HCT116 (cell line): ENCODE measurements at regions not wholly inside any gene's neighbourhood (a gene's known extent, or its start where the extent isn't known, plus 50 kb on each side); places are given as distances from the start of the nearest gene placed in this dataset.

Source experiments
- EZH2 ChIP-seq: fragments of 200-600 bp; sonication (generic); IDR thresholded peaks from 2 replicates; pipeline ENCODE4 v1.6.1; 2017; ENCODE audit warnings: antibody characterized with exemption, mixed run types
- TF ChIP-seq, protein P1 (sequence below), 3 experiments: fragments of 200-600 bp in 1 of 3; sonication (generic) in 1 of 3; IDR thresholded peaks in 2 of 3; conservative IDR thresholded peaks in 1 of 3; 2 replicates each; pipeline ENCODE4 v1.5.1; 2012 to 2017; ENCODE audit warnings: low read depth in 2 of 3, low read length in 2 of 3, antibody characterized with exemption in 1 of 3, borderline replicate concordance in 1 of 3, control low read depth in 1 of 3, mild to moderate bottlenecking in 1 of 3, mixed read lengths in 1 of 3, mixed run types in 1 of 3, moderate library complexity in 1 of 3; ENCODE audit not compliant: insufficient read depth in 1 of 3

DNA sequence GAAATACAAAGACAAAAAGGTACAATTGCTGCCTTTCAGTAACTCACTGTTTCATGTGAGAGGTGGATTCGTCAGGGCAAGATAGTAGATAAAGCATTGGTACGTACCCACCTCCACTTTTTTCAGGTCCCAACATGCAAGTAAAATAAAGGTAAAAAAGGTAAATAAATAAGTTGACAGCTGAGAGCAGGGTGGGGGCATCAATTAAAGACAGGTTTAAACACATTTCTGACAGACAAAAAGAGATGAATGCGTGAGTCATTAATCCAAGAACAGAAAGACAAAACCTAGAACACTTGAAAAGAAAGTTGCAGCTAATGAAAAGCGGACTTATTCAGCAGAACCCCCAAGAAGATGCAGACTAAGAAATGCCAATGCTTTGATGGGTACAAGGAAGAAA, 979.6 kb upstream of the CDH2 start:
- TF ChIP-seq, protein P1, sequence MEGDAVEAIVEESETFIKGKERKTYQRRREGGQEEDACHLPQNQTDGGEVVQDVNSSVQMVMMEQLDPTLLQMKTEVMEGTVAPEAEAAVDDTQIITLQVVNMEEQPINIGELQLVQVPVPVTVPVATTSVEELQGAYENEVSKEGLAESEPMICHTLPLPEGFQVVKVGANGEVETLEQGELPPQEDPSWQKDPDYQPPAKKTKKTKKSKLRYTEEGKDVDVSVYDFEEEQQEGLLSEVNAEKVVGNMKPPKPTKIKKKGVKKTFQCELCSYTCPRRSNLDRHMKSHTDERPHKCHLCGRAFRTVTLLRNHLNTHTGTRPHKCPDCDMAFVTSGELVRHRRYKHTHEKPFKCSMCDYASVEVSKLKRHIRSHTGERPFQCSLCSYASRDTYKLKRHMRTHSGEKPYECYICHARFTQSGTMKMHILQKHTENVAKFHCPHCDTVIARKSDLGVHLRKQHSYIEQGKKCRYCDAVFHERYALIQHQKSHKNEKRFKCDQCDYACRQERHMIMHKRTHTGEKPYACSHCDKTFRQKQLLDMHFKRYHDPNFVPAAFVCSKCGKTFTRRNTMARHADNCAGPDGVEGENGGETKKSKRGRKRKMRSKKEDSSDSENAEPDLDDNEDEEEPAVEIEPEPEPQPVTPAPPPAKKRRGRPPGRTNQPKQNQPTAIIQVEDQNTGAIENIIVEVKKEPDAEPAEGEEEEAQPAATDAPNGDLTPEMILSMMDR (IDR thresholded peaks at IDR 0.05 in 2 of 3, conservative IDR thresholded peaks at IDR 0.05 in 1 of 3; ENCODE audit: borderline replicate concordance in 1 of 3, insufficient read depth in 1 of 3, low read depth in 2 of 3, low read length in 2 of 3) = no peak
- TF ChIP-seq EZH2 = no peak
